Osteoblast (primary cell): ENCODE measurements at regions not wholly inside any gene's neighbourhood (a gene's known extent, or its start where the extent isn't known, plus 50 kb on each side); places are given as distances from the start of the nearest gene placed in this dataset.

Experiments
- DNase-seq: peaks from one replicate; pipeline ENCODE4 v3.0.0; 2011; ENCODE audit warnings: low spot score, mixed read lengths; ENCODE audit not compliant: insufficient read length; ENCODE audit errors: missing footprints
- H2AFZ ChIP-seq: 2 replicates; pipeline ENCODE4 v1.6.0; 2011; ENCODE audit warnings: mild to moderate bottlenecking, low read length
- H3K27ac ChIP-seq: 2 replicates; pipeline ENCODE4 v1.5.1; 2011; ENCODE audit warnings: mild to moderate bottlenecking, low read depth, low read length, moderate library complexity
- H3K27me3 ChIP-seq: 2 replicates; pipeline ENCODE4 v1.6.0; 2012; ENCODE audit warnings: mild to moderate bottlenecking, control low read depth, inconsistent platforms, low read length, moderate library complexity; ENCODE audit not compliant: insufficient read depth
- H3K36me3 ChIP-seq: 2 replicates; pipeline ENCODE4 v1.5.1; 2011; ENCODE audit warnings: mild to moderate bottlenecking, low read length, control low read depth, moderate library complexity; ENCODE audit not compliant: insufficient read depth
- H3K4me1 ChIP-seq: 2 replicates; pipeline ENCODE4 v1.5.1; 2011; ENCODE audit warnings: mild to moderate bottlenecking, low read length, control low read depth, moderate library complexity; ENCODE audit not compliant: insufficient read depth
- H3K4me2 ChIP-seq: 2 replicates; pipeline ENCODE4 v1.6.0; 2011; ENCODE audit warnings: mild to moderate bottlenecking, low read length; ENCODE audit not compliant: insufficient read depth
- H3K4me3 ChIP-seq: fragments of 200-600 bp; sonication (generic); 3 replicates; pipeline ENCODE4 v1.5.1; 2012; ENCODE audit warnings: mild to moderate bottlenecking, low read length, inconsistent platforms; ENCODE audit not compliant: insufficient read depth
- H3K79me2 ChIP-seq: 2 replicates; pipeline ENCODE4 v1.6.0; 2012; ENCODE audit warnings: mild to moderate bottlenecking, low read length, control low read depth, inconsistent platforms; ENCODE audit not compliant: insufficient read depth
- H3K9me3 ChIP-seq: 2 replicates; pipeline ENCODE4 v1.5.1; 2011; ENCODE audit warnings: low read depth, low read length, control low read depth
- H4K20me1 ChIP-seq: 2 replicates; pipeline ENCODE4 v1.6.0; 2012; ENCODE audit warnings: mild to moderate bottlenecking, low read length, control low read depth; ENCODE audit not compliant: insufficient read depth
- CTCF ChIP-seq: IDR thresholded peaks from 2 replicates; pipeline ENCODE4 v1.5.1; 2011; ENCODE audit warnings: mild to moderate bottlenecking, low read depth, low read length, moderate library complexity; ENCODE audit errors: extremely low read depth

DNA sequence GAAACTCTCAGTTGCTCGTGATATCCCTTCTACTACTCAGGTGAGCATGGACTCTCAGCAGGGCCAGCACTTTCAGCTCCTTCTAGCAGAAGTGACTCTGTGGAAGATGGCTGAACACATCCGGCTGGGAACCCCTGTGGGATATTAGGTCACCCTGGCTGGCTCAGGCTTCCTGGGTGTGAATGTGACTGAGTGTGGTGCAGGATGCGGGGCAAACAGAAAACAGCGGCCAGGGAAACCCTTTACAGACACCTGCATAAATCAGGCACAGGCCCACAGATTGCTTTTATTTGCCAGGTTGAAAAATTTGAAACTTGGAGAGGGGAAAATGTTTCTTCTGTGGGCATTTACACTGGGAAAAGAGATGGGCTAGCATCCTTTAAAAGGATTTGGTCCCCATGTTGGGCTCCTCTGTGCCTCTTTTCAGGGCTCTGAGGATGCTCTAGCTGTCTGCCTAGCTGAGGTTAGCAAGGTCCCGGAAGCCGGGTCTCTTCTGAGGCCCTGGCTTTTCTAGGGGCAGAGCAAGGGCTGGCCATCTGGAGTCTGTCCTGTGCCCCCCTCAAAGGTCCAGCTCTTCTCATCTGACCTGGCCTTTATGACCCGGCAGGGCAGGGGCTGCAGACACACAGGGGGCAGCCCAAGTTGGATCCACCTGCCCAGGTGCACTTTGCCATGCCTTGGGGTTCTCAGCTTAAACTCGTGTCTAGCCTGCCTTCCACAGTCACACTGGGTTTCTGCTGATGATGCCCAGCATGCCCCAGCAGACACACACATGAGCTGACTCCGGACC lies 243.0 kb downstream of the SIPA1L2 start:
- no peak for TF ChIP-seq CTCF
- H3K27ac ChIP-seq = no peak overlapping the region
- no peak overlapping the region for H2AFZ ChIP-seq
- H4K20me1 ChIP-seq = no peaks in the 10 kb centered on the region
- DNase-seq = no peak
- H3K4me3 ChIP-seq = no peak overlapping the region
- H3K4me2 ChIP-seq = no peak overlapping the region
- no peaks in the 10 kb centered on the region for H3K36me3 ChIP-seq
- H3K27me3 ChIP-seq = no peaks in the 10 kb centered on the region
- H3K79me2 ChIP-seq = no peaks in the 10 kb centered on the region
- no peaks in the 10 kb centered on the region for H3K9me3 ChIP-seq
- H3K4me1 ChIP-seq = peaks cover 15% of the 10 kb centered on the region

- H3K4me2 ChIP-seq = no peak overlapping the region
- no peak for DNase-seq
- H2AFZ ChIP-seq = no peak overlapping the region
- no peak overlapping the region for H3K27ac ChIP-seq
- no peaks in the 10 kb centered on the region for H4K20me1 ChIP-seq
- no peaks in the 10 kb centered on the region for H3K36me3 ChIP-seq
- TF ChIP-seq CTCF = no peak
- no peaks in the 10 kb centered on the region for H3K27me3 ChIP-seq
- H3K4me3 ChIP-seq = no peak overlapping the region
- no peaks in the 10 kb centered on the region for H3K9me3 ChIP-seq
- H3K79me2 ChIP-seq = no peaks in the 10 kb centered on the region
- peaks cover 15% of the 10 kb centered on the region for H3K4me1 ChIP-seq
These were observed 243.6 kb downstream of the SIPA1L2 start for GRCh38 chr1:232386294-232386693.

- Histone ChIP-seq H3K9me3 (no peaks in the 10 kb centered on the region), H3K4me3 (no peak overlapping the region), H3K27me3 (no peaks in the 10 kb centered on the region), H3K36me3 (no peaks in the 10 kb centered on the region), H2AFZ (peak overlapping the region; percentile 17), H4K20me1 (no peaks in the 10 kb centered on the region), H3K79me2 (no peaks in the 10 kb centered on the region), H3K27ac (no peak overlapping the region), H3K4me2 (peak overlapping the region; percentile 44), H3K4me1 (peaks cover 15% of the 10 kb centered on the region)
- no peak for TF ChIP-seq CTCF
- DNase-seq = no peak
These were observed 244.7 kb downstream of the SIPA1L2 start for GRCh38 chr1:232385221-232385620.

DNA sequence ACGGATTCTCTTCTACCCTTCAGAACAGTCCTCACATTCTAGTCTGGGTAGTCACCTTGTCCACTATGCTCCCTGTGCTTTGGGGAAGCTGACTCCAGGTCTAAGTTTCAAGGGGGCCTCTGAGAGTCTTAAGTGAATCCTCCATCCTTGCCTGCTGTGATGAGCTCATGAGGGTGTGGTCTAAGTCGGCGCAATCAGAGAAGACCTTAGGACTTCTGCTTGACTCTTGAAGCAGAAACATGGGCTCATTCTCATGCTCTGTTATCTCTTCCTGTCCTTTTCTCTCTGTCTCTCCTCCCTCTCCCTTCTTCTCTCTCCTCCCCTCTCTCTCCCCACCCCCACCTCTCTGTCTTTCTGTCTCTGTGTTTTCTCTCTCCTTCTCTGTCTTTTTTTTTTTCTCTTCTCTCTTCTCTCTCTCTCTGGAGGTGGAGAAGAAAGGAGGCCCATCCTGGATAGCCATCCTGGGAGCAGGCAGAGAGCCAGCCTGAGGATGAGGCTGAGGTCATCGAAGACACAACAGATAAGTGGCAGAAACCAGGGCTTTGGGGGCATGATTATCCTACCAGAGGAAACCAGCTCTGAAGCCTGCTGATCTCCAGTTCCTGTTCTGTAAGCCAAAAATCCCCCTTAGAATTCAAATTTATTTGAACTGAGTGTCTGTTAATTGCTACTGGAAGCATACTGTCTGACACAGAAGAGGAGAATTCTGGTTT lies 245.6 kb downstream of the SIPA1L2 start:
- no peaks in the 10 kb centered on the region for H4K20me1 ChIP-seq
- H3K9me3 ChIP-seq = no peaks in the 10 kb centered on the region
- H3K4me1 ChIP-seq = peaks cover 15% of the 10 kb centered on the region
- no peak overlapping the region for H2AFZ ChIP-seq
- DNase-seq = no peak
- no peak overlapping the region for H3K4me3 ChIP-seq
- H3K27me3 ChIP-seq = no peaks in the 10 kb centered on the region
- no peaks in the 10 kb centered on the region for H3K36me3 ChIP-seq
- no peak overlapping the region for H3K27ac ChIP-seq
- no peak overlapping the region for H3K4me2 ChIP-seq
- no peaks in the 10 kb centered on the region for H3K79me2 ChIP-seq
- TF ChIP-seq CTCF = no peak
